GM12878 (cell line): ENCODE measurements at regions not wholly inside any gene's neighbourhood (a gene's known extent, or its start where the extent isn't known, plus 50 kb on each side); places are given as distances from the start of the nearest gene placed in this dataset.

Experiments used
- ATAC-seq: fragments of 200-7000 bp; cut with Tn5 transposase; 3 replicates; pipeline ENCODE4 v1.9.1; 2020; ENCODE audit warnings: mild to moderate bottlenecking, moderate library complexity
- BruUV-seq: library from RNA; stranded (reverse); fragments of 400-500 nt; replicated peaks from 2 replicates; lab custom pipeline; 2021; lab: Mats Ljungman, UMichigan
- CTCF ChIA-PET: fragments of 300-600 bp; sonication (Branson Sonifier 250); formaldehyde crosslinking; extraction: SDS; loops from one replicate; lab custom pipeline; 2021; ENCODE audit warnings: inconsistent platforms; lab: Yijun Ruan, JAX
- POLR2A ChIA-PET: fragments of 350-600 bp; formaldehyde crosslinking; extraction: SDS; loops from one replicate; lab custom pipeline; 2021; ENCODE audit warnings: inconsistent platforms; lab: Charles Lee
- RAD21 ChIA-PET: fragments of 300-600 bp; sonication (Branson Sonifier 250); formaldehyde crosslinking; loops from one replicate; lab custom pipeline; 2023; ENCODE audit warnings: antibody characterized with exemption; ENCODE audit not compliant: unreplicated experiment; lab: Charles Lee
- SMC1A ChIA-PET: fragments of 300-600 bp; sonication (Branson Sonifier 250); formaldehyde crosslinking; loops from one replicate; lab custom pipeline; 2023; ENCODE audit not compliant: unreplicated experiment, uncharacterized antibody; lab: Charles Lee
- DNase-seq: peaks from one replicate; pipeline ENCODE4 v3.0.0-alpha.2; 2011; ENCODE audit warnings: low read depth, low spot score
- FAIRE-seq: peaks from 3 replicates; lab custom pipeline; 2011; peaks lifted over from hg19 to GRCh38; lab: Jason Lieb, UNC
- H2AFZ ChIP-seq: 2 replicates; pipeline ENCODE4 v1.6.0; 2011; ENCODE audit warnings: low read depth, low read length, control low read depth; ENCODE audit not compliant: control insufficient read depth
- H3K27ac ChIP-seq: 2 replicates; pipeline ENCODE4 v1.5.1; 2011; ENCODE audit warnings: control low read depth; ENCODE audit not compliant: control insufficient read depth, insufficient read depth
- H3K27me3 ChIP-seq, 2 experiments: replicated peaks in 1 of 2; 2 replicates each; pipeline versions ENCODE4 v1.6.0 to v1.6.1; 2011; ENCODE audit warnings: low read length in 1 of 2; ENCODE audit not compliant: control insufficient read depth in 2 of 2, insufficient read depth in 2 of 2
- H3K36me3 ChIP-seq, 2 experiments: 2 replicates each; pipeline ENCODE4 v1.5.1; 2011; ENCODE audit warnings: low read length in 1 of 2; ENCODE audit not compliant: control insufficient read depth in 2 of 2, insufficient read depth in 2 of 2
- H3K4me1 ChIP-seq: 2 replicates; pipeline ENCODE4 v1.6.1; 2011; ENCODE audit warnings: mild to moderate bottlenecking, low read length, moderate library complexity, mixed read lengths; ENCODE audit not compliant: control insufficient read depth, insufficient read depth
- H3K4me2 ChIP-seq: 2 replicates; pipeline ENCODE4 v1.6.0; 2011; ENCODE audit warnings: control low read depth; ENCODE audit not compliant: control insufficient read depth, insufficient read depth
- H3K4me3 ChIP-seq: fragments of 200-600 bp; sonication (generic); 2 replicates; pipeline ENCODE4 v1.5.1; 2016
- H3K79me2 ChIP-seq: 2 replicates; pipeline ENCODE4 v1.6.0; 2011; ENCODE audit warnings: low read length; ENCODE audit not compliant: control insufficient read depth, insufficient read depth
- H3K9ac ChIP-seq: 2 replicates; pipeline ENCODE4 v1.8.0; 2011; ENCODE audit warnings: low read length, control low read depth, mixed read lengths; ENCODE audit not compliant: control insufficient read depth, insufficient read depth
- H3K9me3 ChIP-seq: replicated peaks from 3 replicates; pipeline ENCODE4 v1.5.1; 2011; ENCODE audit warnings: mild to moderate bottlenecking, low read length; ENCODE audit not compliant: control insufficient read depth, insufficient read depth
- H4K20me1 ChIP-seq: 2 replicates; pipeline ENCODE4 v1.6.0; 2011; ENCODE audit not compliant: control insufficient read depth, insufficient read depth
- E4F1 ChIP-seq: fragments of 450-650 bp; IDR thresholded peaks from 2 replicates; pipeline ENCODE4 v1.6.1; 2018; ENCODE audit warnings: borderline replicate concordance, mild to moderate bottlenecking; ENCODE audit not compliant: partially characterized antibody
- ETV6 ChIP-seq, 2 experiments: fragments of 450-650 bp in 1 of 2; IDR thresholded peaks in 1 of 2; conservative IDR thresholded peaks in 1 of 2; 2 replicates each; pipeline ENCODE4 v1.6.1; 2014; ENCODE audit warnings: antibody characterized with exemption in 1 of 2, borderline replicate concordance in 1 of 2, low read depth in 1 of 2, mild to moderate bottlenecking in 1 of 2, moderate library complexity in 1 of 2
- HDAC2 ChIP-seq: fragments of 200-600 bp; sonication (generic); IDR thresholded peaks from 2 replicates; pipeline ENCODE4 v1.6.1; 2017
- MYC ChIP-seq: IDR thresholded peaks from 2 replicates; pipeline ENCODE4 v1.6.1; 2011; ENCODE audit warnings: mild to moderate bottlenecking, low read length, moderate library complexity, inconsistent platforms; ENCODE audit not compliant: insufficient read depth, insufficient replicate concordance, insufficient read length, severe bottlenecking
- NFYB ChIP-seq: IDR thresholded peaks from 2 replicates; pipeline ENCODE4 v1.6.1; 2011; ENCODE audit warnings: low read depth, mild to moderate bottlenecking, low read length, improper control_type of control experiment, moderate library complexity; ENCODE audit not compliant: insufficient read depth
- PAX5 ChIP-seq: IDR thresholded peaks from 2 replicates; pipeline ENCODE4 v1.6.1; 2011; ENCODE audit warnings: low read depth, low read length, borderline replicate concordance
- POLR2AphosphoS5 ChIP-seq: IDR thresholded peaks from 2 replicates; pipeline ENCODE4 v1.6.1; 2011; ENCODE audit warnings: mild to moderate bottlenecking, low read length, inconsistent platforms
- RUNX3 ChIP-seq: IDR thresholded peaks from 2 replicates; pipeline ENCODE4 v1.6.1; 2012; ENCODE audit warnings: low read length, inconsistent platforms
- SMARCA5 ChIP-seq: fragments of 450-650 bp; IDR thresholded peaks from 2 replicates; pipeline ENCODE4 v1.6.1; 2017; ENCODE audit warnings: mild to moderate bottlenecking
- WRNIP1 ChIP-seq: IDR thresholded peaks from 2 replicates; pipeline ENCODE4 v1.6.1; 2011; ENCODE audit warnings: low read depth, low read length, improper control_type of control experiment, borderline replicate concordance
- ZBTB11 ChIP-seq: fragments of 450-650 bp; formaldehyde crosslinking; IDR thresholded peaks from 2 replicates; pipeline ENCODE4 v1.5.0; 2022; ENCODE audit warnings: mild to moderate bottlenecking, missing genetic modification characterization
- WGBS: methylation state at CpG from one replicate; pipeline ENCODE4 v1.1.6; 2016; ENCODE audit warnings: low lambda C conversion rate; ENCODE audit not compliant: insufficient replicate concordance, insufficient coverage; ENCODE audit errors: missing lambda C conversion rate; 5-methylcytosine and 5-hydroxymethylcytosine counted together
- in situ Hi-C: fragments of 300-500 bp; cut with MboI; formaldehyde crosslinking; loops from 9 replicates; pipeline ENCODE4 v1.14.3; 2018; ENCODE audit warnings: mixed read lengths
- intact Hi-C: fragments of 100-400 bp; cut with micrococcal nuclease; formaldehyde crosslinking; loops from one replicate; pipeline ENCODE4 v1.14.2; 2022; ENCODE audit not compliant: unreplicated experiment

GRCh38 chr9:105173306-105173705 lies 71.1 kb upstream of the SLC44A1 start (continued):
- TF ChIP-seq ZBTB11 (CRISPR knock-in tag), result no peak
- no peak for TF ChIP-seq PAX5
- TF ChIP-seq WRNIP1, result no peak
- no peak for TF ChIP-seq POLR2AphosphoS5
- TF ChIP-seq, all 136 proteins: peak for 0

GRCh38 chr9:105173826-105174225 lies 70.6 kb upstream of the SLC44A1 start:
- TF ChIP-seq SMARCA5 (no peak), E4F1 (no peak), ETV6 (conservative IDR thresholded peaks at IDR 0.05 in 1 of 2, IDR thresholded peaks at IDR 0.05 in 1 of 2; ENCODE audit: borderline replicate concordance in 1 of 2, low read depth in 1 of 2) (no peak), MYC (no peak), RUNX3 (no peak), HDAC2 (no peak), NFYB (no peak)
- Histone ChIP-seq H3K4me2 (no peak overlapping the region), H3K4me3 (no peak overlapping the region), H2AFZ (no peak overlapping the region), H3K4me1 (no peaks in the 10 kb centered on the region), H3K9me3 (no peaks in the 10 kb centered on the region), H3K9ac (no peak overlapping the region), H3K79me2 (no peaks in the 10 kb centered on the region), H4K20me1 (no peaks in the 10 kb centered on the region), H3K27ac (no peak overlapping the region), H3K27me3 (no peaks in the 10 kb centered on the region; a peak in 2 of 4 replicates), H3K36me3 (no peaks in the 10 kb centered on the region)
- ChIA-PET SMC1A (interaction anchor here (0.6 kb wide), 1 partner anchor 11 kb away, joined by 5 read pairs; no protein-coding TSS in a partner anchor), RAD21 (no interaction called here), CTCF (interaction anchor here (1.3 kb wide), 1 partner anchor 71 kb away, joined by 3 read pairs; the partner anchor contains the start of gene SLC44A1), POLR2A (no interaction called here)
- DNase-seq (no peak), FAIRE-seq (no peak), ATAC-seq (no peak)
- 59% methylated on average over 4 of the region's 4 CpGs for WGBS
- in situ Hi-C loops, result no loop called here
- no TSS peak for BruUV-seq
- intact Hi-C loops, result no loop called here
